GM12872 (cell line): ENCODE measurements at regions not wholly inside any gene's neighbourhood (a gene's known extent, or its start where the extent isn't known, plus 50 kb on each side); places are given as distances from the start of the nearest gene placed in this dataset.

Source experiments
- TF ChIP-seq, protein P1 (sequence below): IDR thresholded peaks from 3 replicates; pipeline ENCODE4 v1.5.1; 2011; ENCODE audit warnings: low read depth, mild to moderate bottlenecking, low read length, moderate library complexity; ENCODE audit not compliant: insufficient read depth

DNA sequence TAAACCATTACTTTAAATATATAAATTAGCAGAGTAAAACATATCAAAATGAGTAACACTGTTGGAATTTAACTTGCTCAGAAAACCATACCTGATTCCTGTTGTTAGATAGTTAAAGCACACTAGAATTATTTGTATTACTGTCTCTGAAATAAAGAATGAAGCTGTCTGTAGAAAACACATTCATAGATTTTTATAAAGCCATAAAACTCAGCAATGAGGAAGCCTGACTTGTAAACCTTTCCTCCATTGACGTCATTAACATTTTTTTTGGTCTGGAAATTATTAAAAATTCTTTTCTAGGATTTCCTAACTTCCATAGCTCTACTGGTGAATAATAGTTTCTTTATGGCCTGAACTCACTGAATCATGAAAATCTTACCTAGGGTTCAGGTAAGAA lies 147.6 kb downstream of the BRMS1L start:
- TF ChIP-seq, protein P1, sequence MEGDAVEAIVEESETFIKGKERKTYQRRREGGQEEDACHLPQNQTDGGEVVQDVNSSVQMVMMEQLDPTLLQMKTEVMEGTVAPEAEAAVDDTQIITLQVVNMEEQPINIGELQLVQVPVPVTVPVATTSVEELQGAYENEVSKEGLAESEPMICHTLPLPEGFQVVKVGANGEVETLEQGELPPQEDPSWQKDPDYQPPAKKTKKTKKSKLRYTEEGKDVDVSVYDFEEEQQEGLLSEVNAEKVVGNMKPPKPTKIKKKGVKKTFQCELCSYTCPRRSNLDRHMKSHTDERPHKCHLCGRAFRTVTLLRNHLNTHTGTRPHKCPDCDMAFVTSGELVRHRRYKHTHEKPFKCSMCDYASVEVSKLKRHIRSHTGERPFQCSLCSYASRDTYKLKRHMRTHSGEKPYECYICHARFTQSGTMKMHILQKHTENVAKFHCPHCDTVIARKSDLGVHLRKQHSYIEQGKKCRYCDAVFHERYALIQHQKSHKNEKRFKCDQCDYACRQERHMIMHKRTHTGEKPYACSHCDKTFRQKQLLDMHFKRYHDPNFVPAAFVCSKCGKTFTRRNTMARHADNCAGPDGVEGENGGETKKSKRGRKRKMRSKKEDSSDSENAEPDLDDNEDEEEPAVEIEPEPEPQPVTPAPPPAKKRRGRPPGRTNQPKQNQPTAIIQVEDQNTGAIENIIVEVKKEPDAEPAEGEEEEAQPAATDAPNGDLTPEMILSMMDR: no peak

DNA sequence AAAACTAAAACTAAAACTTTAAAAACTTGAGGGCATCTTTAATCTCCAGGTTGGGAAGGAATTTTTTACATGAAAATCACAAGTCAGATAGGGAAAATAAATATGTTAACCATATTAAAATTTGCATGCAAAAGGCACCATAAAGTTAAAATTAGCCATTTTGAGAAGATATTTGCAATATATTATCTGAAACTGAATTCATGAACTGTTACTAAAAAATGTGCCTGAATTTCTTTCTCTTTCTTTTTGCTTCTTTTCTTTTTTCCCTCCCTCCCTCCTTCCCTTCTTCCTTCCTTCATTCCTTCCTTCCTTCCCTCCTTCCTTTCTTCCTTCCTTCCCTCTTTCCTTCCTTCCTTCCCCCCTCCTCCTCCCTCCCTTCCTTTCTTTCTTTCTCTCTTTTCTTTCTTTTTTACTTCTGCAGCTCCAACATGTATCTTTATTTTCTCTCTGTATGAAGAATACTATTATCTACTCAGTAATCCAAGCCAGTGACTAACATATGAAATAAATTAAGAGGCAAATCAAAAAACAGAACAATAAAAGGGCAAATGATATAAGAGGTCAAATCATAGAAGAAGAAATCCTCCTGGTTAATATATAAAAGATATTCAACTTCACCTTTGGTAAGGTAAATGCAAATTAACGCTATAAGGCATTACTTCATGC lies 146.0 kb downstream of the BRMS1L start:
- TF ChIP-seq, protein P1: no peak

DNA sequence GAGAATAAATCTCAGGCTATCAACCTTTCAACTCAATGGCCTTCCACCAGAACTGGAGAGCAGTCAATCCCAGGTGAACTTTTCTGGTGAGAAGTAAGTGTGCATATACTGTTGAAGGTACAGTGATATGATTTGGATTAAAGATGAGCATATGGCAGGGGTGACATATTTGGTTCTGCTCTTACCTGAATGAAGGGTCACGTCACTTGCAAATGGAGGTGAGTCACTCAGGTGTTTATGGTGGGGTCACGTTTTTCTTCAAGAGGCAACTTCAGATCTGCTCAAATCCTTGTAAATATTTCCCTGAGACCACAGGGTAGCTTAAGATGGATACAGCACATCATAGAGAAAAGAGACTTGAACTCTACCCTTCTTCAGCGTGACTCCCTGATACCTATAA lies 143.2 kb downstream of the BRMS1L start:
- TF ChIP-seq, protein P1: no peak

DNA sequence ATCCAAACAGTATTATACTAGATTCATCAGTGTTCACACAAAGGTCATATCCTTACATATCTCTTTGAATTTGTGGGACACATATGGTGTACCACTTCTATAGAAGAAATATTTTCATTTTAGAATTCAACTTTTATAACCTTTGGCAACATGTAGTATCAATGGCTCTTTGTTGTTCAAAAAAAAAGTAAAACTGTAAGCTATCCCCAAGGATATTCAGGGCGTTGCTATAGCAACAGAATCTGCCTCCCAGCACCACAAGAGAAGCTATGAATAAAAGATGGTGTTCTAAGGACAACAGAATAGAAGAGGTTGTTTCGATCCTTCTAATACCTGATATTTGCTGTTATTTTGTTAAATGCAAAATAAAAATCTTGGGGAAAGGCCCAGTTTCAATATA lies 139.3 kb downstream of the BRMS1L start:
- TF ChIP-seq, protein P1: no peak

DNA sequence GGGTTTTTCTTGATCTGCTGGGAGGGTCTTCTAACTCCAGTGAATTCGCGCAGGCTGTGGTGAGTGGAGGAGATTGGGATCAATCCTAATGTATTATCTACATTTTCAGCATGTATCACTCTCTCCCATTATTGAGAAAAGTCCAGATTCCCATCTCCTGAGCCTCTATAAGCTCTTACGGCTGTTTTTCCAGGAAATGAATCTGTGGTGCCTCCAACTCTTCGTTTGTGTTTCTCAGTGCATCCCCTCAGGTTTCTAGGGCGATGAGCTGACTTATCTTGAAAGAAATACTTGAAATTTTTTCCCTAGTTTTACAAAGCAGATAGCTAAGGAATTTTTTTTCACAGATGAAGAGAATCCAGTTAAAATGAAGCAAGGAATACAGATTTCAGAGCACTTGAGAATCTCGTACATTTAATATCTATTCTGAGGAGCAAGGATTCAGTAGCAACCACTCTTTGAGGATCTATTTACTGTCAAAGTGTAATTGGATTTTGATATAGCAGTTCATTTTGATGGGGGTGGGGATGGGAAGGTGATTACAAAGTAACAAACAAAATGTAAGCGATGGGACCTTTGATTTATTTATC lies 138.7 kb downstream of the BRMS1L start:
- TF ChIP-seq, protein P1: no peak

DNA sequence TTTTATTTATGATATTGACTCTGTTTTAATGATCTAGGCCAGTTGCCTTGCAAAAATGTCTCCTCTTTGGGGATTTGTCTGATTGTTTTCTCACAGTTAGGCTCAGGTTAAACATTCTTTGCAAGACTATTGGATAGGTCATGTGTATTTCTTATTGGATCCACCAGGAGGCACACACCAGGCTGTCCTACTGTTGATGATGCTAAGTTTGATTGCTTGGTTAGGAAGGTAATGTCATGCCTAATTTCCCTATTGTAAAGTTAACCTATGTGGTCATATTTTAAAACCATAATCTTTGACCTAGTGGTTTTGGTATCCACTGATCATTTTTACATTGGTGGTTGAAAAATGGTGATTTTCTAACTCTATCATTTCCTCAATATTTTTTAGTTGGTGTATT lies 137.1 kb downstream of the BRMS1L start:
- TF ChIP-seq, protein P1: peak; percentile 53; the same call in 2 of the 3 replicates

DNA sequence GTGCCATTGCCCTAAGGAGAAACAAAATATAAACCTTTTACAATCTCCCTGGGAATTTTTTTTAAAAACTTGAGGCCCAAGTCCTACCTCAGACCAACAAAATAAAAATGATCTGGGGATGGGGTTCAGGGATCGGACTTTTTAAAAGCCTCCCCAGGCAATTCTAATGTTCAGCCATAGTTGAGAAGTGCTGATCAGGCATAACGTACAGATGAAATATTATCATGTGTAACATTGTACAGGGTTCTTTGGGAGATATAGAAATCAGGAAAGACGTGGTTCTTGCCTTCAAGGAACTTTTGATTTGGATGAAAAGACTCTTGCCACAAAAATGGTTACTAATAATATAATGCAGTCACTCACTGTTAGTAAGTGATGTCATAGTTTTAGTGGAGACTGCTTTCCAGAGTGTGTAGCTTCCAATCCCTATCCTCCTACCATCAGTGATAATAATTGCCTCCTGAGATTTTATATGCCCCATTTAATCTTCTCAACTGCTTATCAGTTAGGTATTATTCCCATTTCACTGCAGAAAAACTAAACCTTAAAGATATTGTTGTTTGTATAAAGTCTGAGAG lies 135.6 kb downstream of the BRMS1L start:
- TF ChIP-seq, protein P1: no peak
